Testis (tissue), 2 donors: ENCODE measurements at regions not wholly inside any gene's neighbourhood (a gene's known extent, or its start where the extent isn't known, plus 50 kb on each side); places are given as distances from the start of the nearest gene placed in this dataset.

Experiments used
- POLR2A ChIP-seq: fragments of 450-650 bp; IDR thresholded peaks from one replicate; pipeline ENCODE4 v1.6.1; 2017; ENCODE audit warnings: antibody characterized with exemption, mild to moderate bottlenecking, moderate library complexity
- TF ChIP-seq, protein P1 (sequence below), 3 experiments: fragments of 450-650 bp in 2 of 3; fragments of 200-600 bp in 1 of 3; sonication (generic) in 1 of 3; IDR thresholded peaks; one replicate each; pipeline ENCODE4 v1.5.1; 2016 to 2019; ENCODE audit warnings: antibody characterized with exemption in 3 of 3, mild to moderate bottlenecking in 2 of 3, moderate library complexity in 1 of 3

DNA sequence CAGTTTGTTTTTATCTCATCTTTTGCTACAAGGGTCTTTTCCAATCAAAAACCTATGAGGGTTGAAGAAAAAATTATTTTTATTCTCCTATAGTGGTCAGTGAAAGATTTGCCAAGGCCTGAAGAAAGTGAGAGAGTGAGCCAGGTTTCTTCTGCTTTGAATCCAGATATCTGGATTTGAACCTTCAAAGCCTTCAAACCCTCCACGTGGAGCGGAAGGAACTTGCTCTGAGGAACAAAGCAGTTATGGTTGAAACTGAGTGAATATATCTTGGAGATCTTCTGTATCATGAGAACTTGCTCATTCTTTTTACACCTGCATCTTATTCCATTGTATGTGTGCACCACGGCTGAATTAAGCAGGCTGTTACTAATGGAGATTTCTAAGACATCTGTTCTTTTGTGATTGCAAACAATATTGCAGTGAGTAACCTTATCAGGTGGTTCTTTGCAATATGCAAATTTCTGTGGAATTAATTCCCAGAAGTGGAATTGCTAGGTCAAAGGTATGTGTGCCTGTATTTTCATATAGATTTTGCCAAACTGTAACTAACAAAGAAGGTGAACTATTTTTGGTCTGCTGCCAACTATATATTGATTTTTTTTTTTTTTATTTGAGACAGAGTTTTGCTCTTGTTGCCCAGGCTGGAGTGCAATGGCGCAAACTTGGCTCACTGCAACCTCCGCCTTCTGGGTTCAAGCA, 147.9 kb downstream of the B3GNT2 start:
- TF ChIP-seq, protein P1, sequence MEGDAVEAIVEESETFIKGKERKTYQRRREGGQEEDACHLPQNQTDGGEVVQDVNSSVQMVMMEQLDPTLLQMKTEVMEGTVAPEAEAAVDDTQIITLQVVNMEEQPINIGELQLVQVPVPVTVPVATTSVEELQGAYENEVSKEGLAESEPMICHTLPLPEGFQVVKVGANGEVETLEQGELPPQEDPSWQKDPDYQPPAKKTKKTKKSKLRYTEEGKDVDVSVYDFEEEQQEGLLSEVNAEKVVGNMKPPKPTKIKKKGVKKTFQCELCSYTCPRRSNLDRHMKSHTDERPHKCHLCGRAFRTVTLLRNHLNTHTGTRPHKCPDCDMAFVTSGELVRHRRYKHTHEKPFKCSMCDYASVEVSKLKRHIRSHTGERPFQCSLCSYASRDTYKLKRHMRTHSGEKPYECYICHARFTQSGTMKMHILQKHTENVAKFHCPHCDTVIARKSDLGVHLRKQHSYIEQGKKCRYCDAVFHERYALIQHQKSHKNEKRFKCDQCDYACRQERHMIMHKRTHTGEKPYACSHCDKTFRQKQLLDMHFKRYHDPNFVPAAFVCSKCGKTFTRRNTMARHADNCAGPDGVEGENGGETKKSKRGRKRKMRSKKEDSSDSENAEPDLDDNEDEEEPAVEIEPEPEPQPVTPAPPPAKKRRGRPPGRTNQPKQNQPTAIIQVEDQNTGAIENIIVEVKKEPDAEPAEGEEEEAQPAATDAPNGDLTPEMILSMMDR (IDR thresholded peaks at IDR 0.05) = no peak
- no peak for TF ChIP-seq POLR2A
